CD14-positive monocyte (primary cell): ENCODE measurements at regions not wholly inside any gene's neighbourhood (a gene's known extent, or its start where the extent isn't known, plus 50 kb on each side); places are given as distances from the start of the nearest gene placed in this dataset.

Experiments used
- DNase-seq, 3 donors: peaks; one replicate each; pipeline ENCODE4 v3.0.0-alpha.2; 2011 to 2022
- H2AFZ ChIP-seq: 2 replicates; pipeline ENCODE4 v1.6.0; 2012; ENCODE audit warnings: mild to moderate bottlenecking, low read depth, low read length, inconsistent platforms; ENCODE audit not compliant: insufficient read depth, poor library complexity, severe bottlenecking
- H3K27ac ChIP-seq, 2 donors: 1 replicate in 1 of 2; 2 replicates in 1 of 2; pipeline ENCODE4 v1.5.1; 2012 to 2013; ENCODE audit warnings: low read length in 2 of 2, control low read depth in 1 of 2, inconsistent platforms in 1 of 2, low read depth in 1 of 2, mild to moderate bottlenecking in 1 of 2
- H3K27me3 ChIP-seq, 2 donors: one replicate each; pipeline versions ENCODE4 v1.6.0 to v1.6.1; 2011 to 2013; ENCODE audit warnings: low read length in 2 of 2; ENCODE audit not compliant: control insufficient read depth in 2 of 2, insufficient read depth in 2 of 2
- H3K36me3 ChIP-seq, 2 donors: replicated peaks in 1 of 2; 1 replicate in 1 of 2; 2 replicates in 1 of 2; pipeline versions ENCODE4 v1.5.1 to v1.6.1; 2012 to 2013; ENCODE audit warnings: low read length in 2 of 2, control low read depth in 1 of 2, inconsistent platforms in 1 of 2, mild to moderate bottlenecking in 1 of 2; ENCODE audit not compliant: insufficient read depth in 2 of 2, control insufficient read depth in 1 of 2
- H3K4me1 ChIP-seq, 2 donors: 1 replicate in 1 of 2; 2 replicates in 1 of 2; pipeline versions ENCODE4 v1.5.1 to v1.6.1; 2012 to 2013; ENCODE audit warnings: low read length in 2 of 2, control low read depth in 1 of 2, inconsistent platforms in 1 of 2, mild to moderate bottlenecking in 1 of 2, moderate library complexity in 1 of 2; ENCODE audit not compliant: insufficient read depth in 2 of 2, control insufficient read depth in 1 of 2
- H3K4me2 ChIP-seq: replicated peaks from 2 replicates; pipeline ENCODE3; 2012; ENCODE audit warnings: low read length, moderate library complexity, mild to moderate bottlenecking; ENCODE audit not compliant: poor library complexity, severe bottlenecking; ENCODE audit errors: extremely low read depth
- H3K4me3 ChIP-seq, 3 experiments: fragments of 200-600 bp in 1 of 3; sonication (generic) in 1 of 3; replicated peaks in 1 of 3; 1 replicate in 2 of 3; 2 replicates in 1 of 3; pipeline ENCODE4 v1.5.1; 2011 to 2013; ENCODE audit warnings: low read length in 3 of 3, mild to moderate bottlenecking in 3 of 3, control low read depth in 2 of 3, low read depth in 2 of 3, inconsistent platforms in 1 of 3, moderate library complexity in 1 of 3
- H3K79me2 ChIP-seq: 2 replicates; pipeline ENCODE4 v1.6.0; 2012; ENCODE audit warnings: mild to moderate bottlenecking, control low read depth, inconsistent platforms, low read length, moderate library complexity; ENCODE audit not compliant: insufficient read depth
- H3K9ac ChIP-seq: 2 replicates; pipeline ENCODE4 v1.6.0; 2017; ENCODE audit warnings: low read length, mild to moderate bottlenecking; ENCODE audit not compliant: insufficient read depth, poor library complexity, severe bottlenecking
- H3K9me3 ChIP-seq, 2 donors: replicated peaks in 1 of 2; 1 replicate in 1 of 2; 2 replicates in 1 of 2; pipeline versions ENCODE4 v1.5.1 to v1.6.1; 2012 to 2013; ENCODE audit warnings: low read length in 2 of 2, control low read depth in 1 of 2; ENCODE audit not compliant: control insufficient read depth in 1 of 2, insufficient read depth in 1 of 2
- H4K20me1 ChIP-seq: 2 replicates; pipeline ENCODE4 v1.6.0; 2012; ENCODE audit warnings: mild to moderate bottlenecking, low read length, control low read depth, moderate library complexity; ENCODE audit not compliant: insufficient read depth
- H3K27ac Mint-ChIP-seq, 7 donors: one replicate each; pipeline ENCODE4 v1.8.0; 2020; ENCODE audit warnings: mild to moderate bottlenecking in 7 of 7, mixed read lengths in 7 of 7, moderate library complexity in 6 of 7, inconsistent platforms in 2 of 7
- H3K27me3 Mint-ChIP-seq, 3 donors: one replicate each; pipeline ENCODE4 v1.8.0; 2021 to 2022; ENCODE audit warnings: low read depth in 3 of 3, mild to moderate bottlenecking in 3 of 3, mixed read lengths in 3 of 3, moderate library complexity in 3 of 3, inconsistent platforms in 1 of 3
- H3K36me3 Mint-ChIP-seq, 2 donors: one replicate each; pipeline ENCODE4 v1.8.0; 2020; ENCODE audit warnings: mixed read lengths in 2 of 2, inconsistent platforms in 1 of 2, mild to moderate bottlenecking in 1 of 2
- H3K4me1 Mint-ChIP-seq: one replicate; pipeline ENCODE4 v1.8.0; 2020; ENCODE audit warnings: mild to moderate bottlenecking, mixed read lengths
- H3K4me3 Mint-ChIP-seq, 2 donors: one replicate each; pipeline ENCODE4 v1.8.0; 2020; ENCODE audit warnings: mild to moderate bottlenecking in 2 of 2, mixed read lengths in 2 of 2, moderate library complexity in 1 of 2
- H3K9me3 Mint-ChIP-seq, 7 donors: one replicate each; pipeline ENCODE4 v1.8.0; 2020 to 2022; ENCODE audit warnings: mixed read lengths in 7 of 7, mild to moderate bottlenecking in 6 of 7, moderate library complexity in 6 of 7, inconsistent platforms in 2 of 7
- CTCF ChIP-seq: fragments of 200-600 bp; IDR thresholded peaks from one replicate; pipeline ENCODE4 v1.8.0; 2022; ENCODE audit warnings: antibody characterized with exemption, mild to moderate bottlenecking
- WGBS: methylation state at CpG from one replicate; pipeline ENCODE4 v1.1.5; 2013; ENCODE audit warnings: missing lambda C conversion rate; ENCODE audit not compliant: insufficient coverage; 5-methylcytosine and 5-hydroxymethylcytosine counted together
- intact Hi-C, 2 donors: fragments of 100-400 bp; cut with micrococcal nuclease; formaldehyde crosslinking; loops; one replicate each; pipeline versions ENCODE4 v1.15.0 to v1.15.1; 2023

GRCh38 chr13:90070837-90071525 lies 1276.5 kb upstream of the MIR17HG start:
- no peaks in the 10 kb centered on the region for H3K9me3 ChIP-seq
- no peak overlapping the region for H2AFZ ChIP-seq
- H3K27me3 ChIP-seq, result no peaks in the 10 kb centered on the region
- Mint-ChIP-seq H3K36me3 (no peaks in the 10 kb centered on the region), H3K27ac (no peak overlapping the region), H3K27me3 (peaks cover 0 to 1% (median 0%) of the 10 kb centered on the region in 3 donors), H3K4me3 (no peak overlapping the region), H3K9me3 (peaks cover 0 to 9% (median 4%) of the 10 kb centered on the region in 7 donors), H3K4me1 (no peaks in the 10 kb centered on the region)
- no peak overlapping the region for H3K9ac ChIP-seq
- H3K79me2 ChIP-seq, result no peaks in the 10 kb centered on the region
- no peaks in the 10 kb centered on the region for H3K36me3 ChIP-seq
- TF ChIP-seq CTCF, result no peak
- H3K4me3 ChIP-seq, result no peak overlapping the region
- DNase-seq, result no peak
- WGBS, result 71% methylated on average over 1 of the region's 4 CpGs
- no peak overlapping the region for H3K27ac ChIP-seq
- H4K20me1 ChIP-seq, result no peaks in the 10 kb centered on the region
- intact Hi-C loops, result no loop called here
- H3K4me1 ChIP-seq, result no peaks in the 10 kb centered on the region
- H3K4me2 ChIP-seq, result no peak overlapping the region

- Mint-ChIP-seq H3K9me3 (peaks cover 1 to 8% (median 5%) of the 10 kb centered on the region in 7 donors), H3K27me3 (peaks cover 0 to 2% (median 0%) of the 10 kb centered on the region in 3 donors), H3K4me1 (no peaks in the 10 kb centered on the region), H3K27ac (no peak overlapping the region), H3K36me3 (no peaks in the 10 kb centered on the region), H3K4me3 (no peak overlapping the region)
- no peak for TF ChIP-seq CTCF
- WGBS, result no CpG with 5 or more reads among the region's 1 CpG
- Histone ChIP-seq H3K27ac (no peak overlapping the region), H3K9ac (no peak overlapping the region), H3K79me2 (no peaks in the 10 kb centered on the region), H3K4me1 (no peaks in the 10 kb centered on the region), H3K4me2 (no peak overlapping the region), H3K9me3 (peaks cover 0 to 3% of the 10 kb centered on the region in 2 donors), H3K4me3 (no peak overlapping the region), H3K27me3 (no peaks in the 10 kb centered on the region), H2AFZ (no peak overlapping the region), H4K20me1 (no peaks in the 10 kb centered on the region), H3K36me3 (no peaks in the 10 kb centered on the region)
- intact Hi-C loops, result no loop called here
- no peak for DNase-seq
Observed at GRCh38 chr13:90084684-90085290, 1262.7 kb upstream of the MIR17HG start.
